ENCODE measurements at regions not wholly inside any gene's neighbourhood (a gene's known extent, or its start where the extent isn't known, plus 50 kb on each side); places are given as distances from the start of the nearest gene placed in this dataset.

DNA sequence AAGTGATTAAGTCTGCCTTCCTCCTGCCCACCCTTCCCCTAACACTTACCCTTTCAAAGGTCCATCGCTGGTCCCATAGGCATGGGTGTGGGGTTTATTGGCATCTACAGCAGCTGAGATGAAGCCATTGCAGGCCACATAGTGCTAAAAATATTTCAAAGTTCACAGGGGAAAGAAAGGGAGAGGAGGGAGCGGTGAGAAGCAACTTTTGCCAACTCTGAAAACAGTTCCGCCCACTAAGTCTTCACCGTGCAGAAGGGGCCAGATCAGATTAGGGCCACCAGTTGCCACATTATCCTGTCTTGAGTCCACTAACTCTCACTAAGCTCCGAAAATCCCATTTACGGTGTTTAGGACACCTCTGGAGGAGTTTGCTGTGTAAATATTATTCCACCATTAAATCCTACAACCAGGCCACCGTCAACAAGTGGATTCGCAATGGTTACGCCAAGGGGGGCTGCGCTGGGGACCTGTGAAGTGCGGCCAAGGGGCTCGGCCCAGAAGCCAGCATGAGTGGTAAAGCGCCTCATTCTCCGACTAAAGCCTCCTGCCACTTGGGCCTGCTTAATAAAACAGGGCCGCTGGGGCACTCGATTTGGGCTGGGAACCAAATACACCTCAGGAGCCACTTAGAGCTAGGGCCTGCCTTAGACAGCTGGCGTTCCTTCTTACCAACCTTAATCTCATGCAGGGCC lies 534.9 kb downstream of the MIAT start:
- DNase-seq: no peak

DNA sequence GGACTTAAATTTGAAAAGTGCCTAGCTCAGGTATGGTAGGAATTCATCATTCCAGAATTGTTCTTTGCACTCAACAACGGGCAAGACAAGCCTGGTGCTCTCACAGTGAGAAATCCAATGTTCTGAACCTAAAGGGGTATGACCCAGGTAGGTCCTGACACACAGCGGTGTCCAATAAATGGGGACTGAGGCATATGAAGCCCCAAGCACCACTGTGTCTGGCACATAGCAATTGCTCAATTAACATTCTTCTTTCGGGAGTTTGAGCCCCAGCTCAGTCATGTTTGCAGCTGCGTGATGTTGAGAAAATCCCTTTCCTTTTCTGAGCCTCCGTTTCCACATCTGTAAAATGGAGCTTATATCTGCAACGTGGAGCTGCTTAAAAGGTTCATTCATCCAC lies 535.8 kb downstream of the MIAT start:
- no peak for DNase-seq

DNA sequence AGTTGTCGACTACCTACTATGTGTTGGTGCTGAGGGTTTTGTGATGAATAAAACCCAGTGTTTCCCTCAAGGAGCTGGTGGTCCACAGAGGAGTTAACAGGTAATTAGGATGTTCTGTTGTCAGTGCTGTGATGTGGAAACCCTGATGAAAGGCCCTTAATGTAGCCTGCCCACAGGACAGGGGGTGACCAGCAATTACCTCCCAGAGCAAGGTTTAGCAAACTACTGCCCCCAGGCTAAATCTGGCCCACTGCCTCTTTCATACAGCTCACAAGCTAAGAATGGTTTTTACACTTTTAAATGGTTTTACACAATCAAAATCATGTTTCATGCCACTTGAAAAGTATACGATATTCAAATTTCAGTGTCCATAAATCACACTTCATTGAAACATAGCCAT lies 536.2 kb downstream of the MIAT start:
- no peak for DNase-seq

- DNase-seq: no peak
Observed at GRCh38 chr22:27194096-27194748, 536.8 kb downstream of the MIAT start.

DNA sequence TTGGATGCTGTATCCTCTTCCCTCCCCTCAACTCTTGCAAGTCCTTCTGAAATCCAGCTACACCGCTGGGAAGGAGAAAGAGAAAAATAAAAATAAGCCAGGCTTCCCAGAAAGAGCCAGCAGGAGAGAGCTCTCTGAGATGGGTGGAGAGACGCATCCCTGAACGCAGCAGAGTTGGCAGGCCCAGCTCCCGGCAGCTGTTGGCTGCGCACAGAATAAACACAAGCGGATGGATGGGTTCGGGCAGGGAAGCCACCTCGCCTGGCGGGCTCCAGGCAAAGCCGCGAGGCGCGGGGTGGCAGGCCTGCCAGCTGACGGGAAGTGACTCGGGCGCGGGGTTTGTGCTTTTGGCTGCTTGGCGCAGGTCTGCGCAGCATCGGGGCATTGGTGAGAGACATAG lies 537.7 kb downstream of the MIAT start:
- DNase-seq: no peak

DNA sequence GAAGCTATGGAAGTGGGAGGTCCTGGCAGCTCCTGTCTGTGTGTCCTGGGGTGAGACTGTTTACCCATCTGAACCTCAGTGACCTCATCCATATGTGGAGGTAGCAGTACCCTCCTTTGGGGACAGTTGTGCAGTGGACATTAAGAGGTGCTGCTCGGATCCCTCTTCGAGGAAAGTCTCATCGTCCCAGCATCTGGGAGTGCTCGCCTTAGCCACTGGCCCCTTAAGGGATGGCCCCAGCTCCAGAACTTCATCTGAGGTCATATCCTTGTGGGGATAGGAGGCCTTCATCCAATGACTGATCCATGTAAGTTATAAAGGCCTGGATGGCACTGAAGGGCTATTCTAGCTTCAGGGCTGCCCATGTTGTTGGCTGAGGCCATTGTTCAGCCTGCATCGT lies 538.1 kb downstream of the MIAT start:
- DNase-seq: no peak

GRCh38 chr22:27196606-27197005 lies 539.2 kb downstream of the MIAT start:
- DNase-seq: no peak

GRCh38 chr22:27197052-27197451 lies 539.7 kb downstream of the MIAT start:
- DNase-seq: no peak

- no peak for DNase-seq
Observed at GRCh38 chr22:27197618-27198017, 540.2 kb downstream of the MIAT start.

GRCh38 chr22:27198518-27199035 lies 541.2 kb downstream of the MIAT start:
- no peak for DNase-seq

DNA sequence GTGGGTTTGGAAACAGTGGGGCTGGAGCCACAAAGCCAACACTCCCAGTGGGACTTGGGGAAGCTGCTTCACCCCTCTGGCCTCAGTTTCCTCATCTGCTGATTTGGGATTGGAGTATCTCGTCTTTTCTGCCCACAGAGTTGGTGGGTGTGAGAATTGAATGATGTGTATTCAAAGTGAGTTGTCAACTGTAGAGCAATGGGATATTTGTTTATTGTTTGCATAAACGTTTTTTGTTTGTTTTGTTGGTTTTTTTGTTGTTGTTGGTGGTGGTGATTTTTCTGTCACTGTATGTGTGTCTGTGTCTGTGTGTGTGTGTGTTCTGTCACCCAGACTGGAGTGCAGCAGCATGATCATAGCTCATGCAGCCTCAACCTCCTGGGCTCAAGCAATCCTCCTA lies 542.0 kb downstream of the MIAT start:
- no peak for DNase-seq

GRCh38 chr22:27201276-27201675 lies 543.9 kb downstream of the MIAT start:
- no peak for DNase-seq

DNA sequence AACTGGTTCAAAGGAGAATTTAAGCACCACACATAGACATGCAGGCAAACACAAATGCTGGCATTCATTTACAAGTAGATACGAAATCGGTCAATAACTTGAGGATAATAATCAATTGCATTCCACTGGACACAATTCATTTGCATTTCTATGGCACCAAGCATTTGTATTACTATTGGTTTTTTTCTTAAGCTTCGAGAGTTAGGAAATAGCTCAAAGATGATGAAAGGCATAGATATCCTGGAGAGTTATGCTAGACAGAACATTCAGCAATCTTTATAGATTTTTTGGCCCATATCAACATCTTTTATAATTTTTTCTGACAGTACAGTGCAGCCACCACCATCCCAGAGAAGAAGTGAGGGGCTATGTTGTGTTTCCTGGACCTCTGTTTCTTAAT lies 544.4 kb downstream of the MIAT start:
- no peak for DNase-seq

DNA sequence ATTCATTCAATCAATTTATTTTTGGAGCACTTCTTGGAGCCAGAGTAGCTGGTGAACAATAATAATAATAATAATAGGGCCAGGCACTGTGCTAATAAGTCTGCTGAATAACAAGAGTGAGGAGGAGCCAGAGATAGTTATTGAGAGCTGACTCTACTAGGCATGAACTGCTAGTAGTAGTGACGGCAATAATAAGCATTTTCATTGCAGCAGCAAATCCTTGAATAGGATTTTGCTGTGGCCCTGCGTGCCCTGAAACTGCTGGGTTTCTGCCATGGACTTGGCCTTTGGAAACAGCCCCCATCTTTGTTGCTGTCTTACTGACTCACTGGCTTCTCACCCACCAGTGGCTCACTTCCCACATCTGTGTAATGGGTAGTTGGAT lies 545.9 kb downstream of the MIAT start:
- no peak for DNase-seq

- DNase-seq: no peak
Observed at GRCh38 chr22:27204280-27204679, 546.9 kb downstream of the MIAT start.

- no peak for DNase-seq
Observed at GRCh38 chr22:27204817-27205216, 547.4 kb downstream of the MIAT start.

DNA sequence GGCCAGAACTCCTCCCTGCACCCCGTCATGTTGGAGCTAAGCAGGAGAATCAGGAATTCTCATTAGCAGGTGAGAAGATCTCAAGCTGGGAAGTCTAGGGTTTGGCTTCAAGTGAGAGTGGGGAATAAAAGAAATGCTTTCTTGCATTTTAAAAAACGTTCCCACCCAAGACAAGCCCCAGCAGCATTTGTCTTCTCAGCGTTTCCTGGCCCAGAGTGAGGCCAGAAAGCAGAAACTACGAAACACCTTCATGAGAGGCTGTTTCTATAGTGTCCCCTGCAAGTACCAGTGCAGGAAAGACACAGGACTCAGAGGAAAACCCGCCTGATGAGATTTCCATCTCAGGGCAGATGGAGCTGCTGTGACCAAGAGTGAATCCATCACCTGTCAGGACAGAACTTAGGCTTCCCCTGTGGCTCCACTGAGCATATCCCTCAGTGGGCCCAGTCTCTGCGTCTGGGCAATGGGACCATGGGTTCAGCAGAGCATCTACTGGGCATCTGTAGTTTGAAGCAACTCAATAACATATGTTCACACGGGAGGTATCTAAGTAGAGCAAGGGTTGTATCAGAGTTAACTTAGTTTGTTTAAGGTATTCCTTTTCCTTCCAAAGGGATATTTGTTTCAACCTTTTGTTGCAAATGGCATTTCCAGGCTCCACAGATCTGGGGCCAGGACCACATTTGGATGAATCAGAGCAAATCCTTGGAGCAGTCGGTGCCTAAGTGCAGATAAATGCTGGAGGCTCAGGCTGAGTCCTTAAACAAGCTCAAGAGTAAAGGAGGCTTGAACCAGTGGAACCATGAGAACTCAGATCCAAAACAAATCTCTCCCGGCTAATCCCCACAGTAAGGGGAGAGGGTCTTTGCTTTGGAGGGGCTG lies 548.3 kb downstream of the MIAT start:
- DNase-seq: no peak

DNA sequence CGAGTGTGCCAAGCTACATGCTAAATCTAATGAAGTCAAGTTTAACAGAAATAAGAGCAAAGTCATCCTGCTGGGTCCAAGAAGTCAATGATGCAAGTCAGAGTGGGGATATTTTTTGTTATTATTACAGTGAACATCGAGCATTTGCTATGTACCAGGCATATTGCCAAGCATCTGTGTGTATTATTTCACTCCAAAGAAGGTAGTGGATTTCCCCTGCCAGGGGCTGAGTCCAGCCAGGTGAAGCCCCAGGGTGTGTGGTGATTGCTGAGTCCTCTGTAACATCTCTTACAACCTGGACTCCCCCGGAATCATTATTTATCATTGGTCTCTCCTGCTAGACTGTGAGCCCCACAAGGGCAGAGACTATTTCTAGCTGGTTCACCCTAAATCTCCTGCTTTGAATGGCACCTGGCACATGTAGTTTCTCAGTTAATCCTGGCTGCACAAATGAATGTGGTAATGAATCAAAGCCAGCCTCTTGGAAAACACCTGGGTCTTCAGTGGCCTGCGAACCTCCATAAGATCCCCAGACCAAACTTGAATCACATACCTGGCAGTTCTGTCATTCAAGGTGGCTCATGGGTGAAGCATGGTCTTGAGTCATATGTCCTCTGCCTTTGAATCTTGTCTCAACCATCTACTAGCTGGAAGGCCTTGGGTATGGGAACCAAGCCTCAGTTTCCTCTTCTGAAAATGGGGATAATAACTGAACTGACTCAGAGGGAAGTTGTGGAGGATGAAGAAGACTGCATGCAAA lies 549.2 kb downstream of the MIAT start:
- no peak for DNase-seq

GRCh38 chr22:27207266-27207665 lies 549.9 kb downstream of the MIAT start:
- DNase-seq: no peak

DNA sequence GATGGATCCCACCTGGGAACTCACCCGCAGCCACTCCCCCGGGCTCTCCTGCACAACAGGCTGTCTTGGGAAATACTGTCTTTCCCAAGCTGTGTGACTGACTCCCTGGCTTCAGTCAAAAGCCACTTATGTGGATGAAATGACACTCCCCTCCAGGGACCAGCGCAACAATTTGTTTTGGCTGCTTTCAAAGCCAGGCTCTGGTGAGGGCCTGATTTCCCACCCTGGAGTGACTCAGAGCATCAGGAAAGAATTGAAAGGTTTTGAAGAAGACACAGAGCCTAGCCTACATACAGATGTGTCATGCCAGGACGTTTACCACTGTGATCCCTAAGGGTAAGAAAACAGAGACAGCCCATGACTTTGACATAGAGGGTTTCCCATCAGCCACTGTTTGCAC lies 550.5 kb downstream of the MIAT start:
- DNase-seq: no peak

GRCh38 chr22:27210111-27210730 lies 552.8 kb downstream of the MIAT start:
- DNase-seq: no peak

DNA sequence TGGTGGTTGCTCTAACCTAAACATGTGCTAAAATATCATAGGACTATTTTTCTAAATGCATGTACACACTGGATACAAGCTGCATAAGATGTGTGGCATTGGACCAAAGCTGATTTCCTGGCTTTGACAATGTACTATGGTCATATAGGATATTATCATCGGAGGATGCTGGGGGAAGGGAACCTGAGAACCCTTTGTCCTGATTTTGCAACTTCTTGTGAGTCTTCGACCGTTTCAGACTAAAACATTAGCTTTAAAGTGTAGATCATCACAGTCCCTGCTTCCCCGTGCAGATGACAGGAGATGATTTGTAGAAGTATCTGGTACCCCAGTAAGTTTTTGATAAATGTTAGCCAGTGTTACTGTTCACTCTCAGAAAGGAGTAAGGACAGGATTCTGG lies 554.7 kb downstream of the MIAT start:
- DNase-seq: no peak

Measured in stimulated activated CD4-positive, alpha-beta T cell treated with anti-CD3 and anti-CD28 coated beads, Interleukin-12 subunit alpha, Interleukin-12 subunit beta, amount 100 ng/mL, for 4 hours (primary cell).